ENCODE measurements at regions not wholly inside any gene's neighbourhood (a gene's known extent, or its start where the extent isn't known, plus 50 kb on each side); places are given as distances from the start of the nearest gene placed in this dataset.
"Not testable (repeated sequence)": the region's sequence is repeated elsewhere in the genome, so short reads cannot be mapped to it uniquely, and the experiment has no call there.

GRCh38 chr10:130715686-130716670 lies 579.8 kb downstream of the GLRX3 start:
- DNase-seq (ENCODE audit: extremely low read depth, insufficient read length), result no peak
- Histone ChIP-seq H3K27me3 (replicated peaks; ENCODE audit: control insufficient read depth, insufficient read depth, low read length) (no peaks in the 10 kb centered on the region), H3K4me3 (replicated peaks; ENCODE audit: low read depth, low read length) (no peak overlapping the region), H3K36me3 (ENCODE audit: control insufficient read depth, insufficient read depth, low read length) (no peaks in the 10 kb centered on the region)
- no peak for TF ChIP-seq CTCF (IDR thresholded peaks at IDR 0.05; ENCODE audit: insufficient read depth, low read length, poor library complexity, severe bottlenecking)

GRCh38 chr10:130717083-130717482 lies 580.9 kb downstream of the GLRX3 start:
- Histone ChIP-seq H3K4me3 (replicated peaks; ENCODE audit: low read depth, low read length) (no peak overlapping the region), H3K27me3 (replicated peaks; ENCODE audit: control insufficient read depth, insufficient read depth, low read length) (no peaks in the 10 kb centered on the region), H3K36me3 (ENCODE audit: control insufficient read depth, insufficient read depth, low read length) (no peaks in the 10 kb centered on the region)
- DNase-seq (ENCODE audit: extremely low read depth, insufficient read length), result no peak
- TF ChIP-seq CTCF (IDR thresholded peaks at IDR 0.05; ENCODE audit: insufficient read depth, low read length, poor library complexity, severe bottlenecking), result no peak

GRCh38 chr10:130718744-130719447 lies 582.7 kb downstream of the GLRX3 start:
- H3K27me3 ChIP-seq (replicated peaks; ENCODE audit: control insufficient read depth, insufficient read depth, low read length); DNase-seq (ENCODE audit: extremely low read depth, insufficient read length); H3K4me3 ChIP-seq (replicated peaks; ENCODE audit: low read depth, low read length); H3K36me3 ChIP-seq (ENCODE audit: control insufficient read depth, insufficient read depth, low read length): not testable (repeated sequence)

DNA sequence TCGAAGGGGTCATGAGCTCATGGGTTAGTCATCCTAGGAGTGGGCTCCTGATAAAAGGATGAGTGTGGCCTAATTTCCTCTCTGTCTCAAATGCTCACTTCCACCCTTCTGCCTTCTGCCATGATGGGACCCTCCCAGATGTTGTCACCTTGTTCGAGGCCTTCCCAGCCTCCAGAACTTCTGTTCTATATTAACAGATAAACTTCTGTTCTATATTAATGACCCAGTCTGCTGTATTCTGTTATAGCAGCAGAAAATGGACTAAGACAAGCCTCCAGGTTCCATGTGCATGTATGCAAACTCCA lies 583.2 kb downstream of the GLRX3 start:
- Histone ChIP-seq H3K27me3 (replicated peaks; ENCODE audit: control insufficient read depth, insufficient read depth, low read length) (no peaks in the 10 kb centered on the region), H3K4me3 (replicated peaks; ENCODE audit: low read depth, low read length) (no peak overlapping the region), H3K36me3 (ENCODE audit: control insufficient read depth, insufficient read depth, low read length) (no peaks in the 10 kb centered on the region)
- DNase-seq (ENCODE audit: extremely low read depth, insufficient read length), result no peak
- no peak for TF ChIP-seq CTCF (IDR thresholded peaks at IDR 0.05; ENCODE audit: insufficient read depth, low read length, poor library complexity, severe bottlenecking)

DNA sequence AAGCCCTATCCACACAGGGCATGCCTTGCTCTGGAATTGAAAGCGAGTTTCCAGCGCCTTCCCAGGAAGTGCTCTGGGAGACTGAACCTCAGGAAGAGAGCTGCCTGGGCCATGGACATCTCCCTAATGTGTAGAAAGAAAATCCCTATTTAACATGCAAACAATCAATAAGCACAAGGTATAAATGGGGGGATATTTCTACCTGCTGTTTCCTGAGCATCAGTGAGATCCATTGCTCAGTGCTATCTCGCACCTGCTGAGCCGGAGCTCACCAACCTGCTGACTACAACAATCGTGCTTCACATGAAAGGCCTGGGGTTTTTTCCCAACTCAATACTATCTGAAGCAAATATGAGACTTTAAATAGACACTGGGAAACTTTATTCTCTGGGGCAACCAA lies 584.0 kb downstream of the GLRX3 start:
- H3K27me3 ChIP-seq (replicated peaks; ENCODE audit: control insufficient read depth, insufficient read depth, low read length), result no peaks in the 10 kb centered on the region
- H3K4me3 ChIP-seq (replicated peaks; ENCODE audit: low read depth, low read length), result no peak overlapping the region
- TF ChIP-seq CTCF (IDR thresholded peaks at IDR 0.05; ENCODE audit: insufficient read depth, low read length, poor library complexity, severe bottlenecking), result no peak
- no peaks in the 10 kb centered on the region for H3K36me3 ChIP-seq (ENCODE audit: control insufficient read depth, insufficient read depth, low read length)
- DNase-seq (ENCODE audit: extremely low read depth, insufficient read length), result no peak

DNA sequence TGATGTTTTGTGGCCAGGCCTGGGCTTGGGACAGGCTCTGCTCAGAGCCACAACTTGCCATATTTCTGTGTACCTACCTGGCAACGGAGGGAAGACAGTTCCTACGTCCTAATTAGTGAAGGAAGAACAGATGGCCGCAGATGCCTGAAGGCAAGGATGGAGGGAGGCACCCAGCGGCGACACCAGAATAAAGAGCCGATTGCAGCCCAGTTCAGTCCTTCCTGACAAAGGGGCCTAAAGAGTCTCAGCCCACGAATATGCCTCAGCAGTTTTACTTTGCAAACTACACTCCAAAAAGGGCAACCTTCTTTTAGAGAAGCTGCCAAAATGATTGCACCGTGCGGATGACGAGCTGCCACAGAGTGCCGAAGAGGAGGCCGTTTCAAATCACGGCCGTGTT lies 585.8 kb downstream of the GLRX3 start:
- H3K4me3 ChIP-seq (replicated peaks; ENCODE audit: low read depth, low read length), result no peak overlapping the region
- TF ChIP-seq CTCF (IDR thresholded peaks at IDR 0.05; ENCODE audit: insufficient read depth, low read length, poor library complexity, severe bottlenecking), result no peak
- DNase-seq (ENCODE audit: extremely low read depth, insufficient read length), result no peak
- H3K27me3 ChIP-seq (replicated peaks; ENCODE audit: control insufficient read depth, insufficient read depth, low read length), result no peaks in the 10 kb centered on the region
- no peaks in the 10 kb centered on the region for H3K36me3 ChIP-seq (ENCODE audit: control insufficient read depth, insufficient read depth, low read length)
